ENCODE measurements at regions not wholly inside any gene's neighbourhood (a gene's known extent, or its start where the extent isn't known, plus 50 kb on each side); places are given as distances from the start of the nearest gene placed in this dataset.
A peak's percentile ranks its signal among the peaks of the same experiment; 100 is the strongest.

DNA sequence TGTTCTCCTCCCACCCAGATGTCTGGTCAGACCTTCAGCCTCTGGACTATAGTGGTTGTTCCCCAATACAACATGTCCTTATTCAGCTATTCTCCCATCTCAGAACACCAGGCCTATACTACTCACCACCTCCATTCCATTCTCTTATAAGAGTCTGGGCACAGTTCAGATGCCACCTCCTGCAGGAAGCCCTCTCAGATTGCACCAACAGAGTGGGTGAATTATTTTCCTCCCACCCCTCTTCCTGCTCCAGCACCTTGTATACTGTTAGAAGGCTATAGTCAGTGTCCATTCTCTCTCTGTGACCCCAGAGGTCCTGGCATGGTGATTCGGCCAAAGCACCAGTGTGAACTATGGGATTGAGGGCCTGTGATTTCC is 204.6 kb downstream of the GLI2 start:
- H3K9me3 Mint-ChIP-seq (ENCODE audit: unreplicated experiment), result no peaks in the 10 kb centered on the region
- peaks cover 81% of the 10 kb centered on the region for H3K4me1 Mint-ChIP-seq (ENCODE audit: low read depth, unreplicated experiment)
- Histone ChIP-seq H3K36me3 (ENCODE audit: insufficient read depth, low read length) (no peaks in the 10 kb centered on the region), H3K27ac (ENCODE audit: low read depth, low read length) (peak overlapping the region; percentile 88), H3K4me2 (ENCODE audit: low read length) (peak overlapping the region; percentile 57), H3K79me2 (ENCODE audit: insufficient read depth, low read length) (peaks cover 63% of the 10 kb centered on the region), H3K9ac (ENCODE audit: low read length) (peak overlapping the region; percentile 70), H2AFZ (ENCODE audit: low read depth, low read length) (no peak overlapping the region), H3K27me3 (ENCODE audit: insufficient read depth, low read length) (no peaks in the 10 kb centered on the region), H3K4me3 (ENCODE audit: insufficient read depth, low read depth, low read length) (no peak overlapping the region), H3K9me3 (ENCODE audit: insufficient read depth, low read depth, low read length) (no peaks in the 10 kb centered on the region), H3K4me1 (ENCODE audit: insufficient read depth, low read length) (peaks cover 74% of the 10 kb centered on the region), H4K20me1 (ENCODE audit: insufficient read depth, low read length) (no peaks in the 10 kb centered on the region)
- TF ChIP-seq, protein P1, sequence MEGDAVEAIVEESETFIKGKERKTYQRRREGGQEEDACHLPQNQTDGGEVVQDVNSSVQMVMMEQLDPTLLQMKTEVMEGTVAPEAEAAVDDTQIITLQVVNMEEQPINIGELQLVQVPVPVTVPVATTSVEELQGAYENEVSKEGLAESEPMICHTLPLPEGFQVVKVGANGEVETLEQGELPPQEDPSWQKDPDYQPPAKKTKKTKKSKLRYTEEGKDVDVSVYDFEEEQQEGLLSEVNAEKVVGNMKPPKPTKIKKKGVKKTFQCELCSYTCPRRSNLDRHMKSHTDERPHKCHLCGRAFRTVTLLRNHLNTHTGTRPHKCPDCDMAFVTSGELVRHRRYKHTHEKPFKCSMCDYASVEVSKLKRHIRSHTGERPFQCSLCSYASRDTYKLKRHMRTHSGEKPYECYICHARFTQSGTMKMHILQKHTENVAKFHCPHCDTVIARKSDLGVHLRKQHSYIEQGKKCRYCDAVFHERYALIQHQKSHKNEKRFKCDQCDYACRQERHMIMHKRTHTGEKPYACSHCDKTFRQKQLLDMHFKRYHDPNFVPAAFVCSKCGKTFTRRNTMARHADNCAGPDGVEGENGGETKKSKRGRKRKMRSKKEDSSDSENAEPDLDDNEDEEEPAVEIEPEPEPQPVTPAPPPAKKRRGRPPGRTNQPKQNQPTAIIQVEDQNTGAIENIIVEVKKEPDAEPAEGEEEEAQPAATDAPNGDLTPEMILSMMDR (IDR thresholded peaks at IDR 0.05; ENCODE audit: insufficient read depth, low read depth, low read length), result no peak
- H3K27ac Mint-ChIP-seq (ENCODE audit: unreplicated experiment), result peak overlapping the region; percentile 99
- no peak overlapping the region for H3K4me3 Mint-ChIP-seq (ENCODE audit: unreplicated experiment)
- FAIRE-seq (no peak), DNase-seq (ENCODE audit: low read depth) (no peak)
- peaks cover 14% of the 10 kb centered on the region for H3K36me3 Mint-ChIP-seq (ENCODE audit: low read depth, unreplicated experiment)
- no peaks in the 10 kb centered on the region for H3K27me3 Mint-ChIP-seq (ENCODE audit: low read depth, unreplicated experiment)

DNA sequence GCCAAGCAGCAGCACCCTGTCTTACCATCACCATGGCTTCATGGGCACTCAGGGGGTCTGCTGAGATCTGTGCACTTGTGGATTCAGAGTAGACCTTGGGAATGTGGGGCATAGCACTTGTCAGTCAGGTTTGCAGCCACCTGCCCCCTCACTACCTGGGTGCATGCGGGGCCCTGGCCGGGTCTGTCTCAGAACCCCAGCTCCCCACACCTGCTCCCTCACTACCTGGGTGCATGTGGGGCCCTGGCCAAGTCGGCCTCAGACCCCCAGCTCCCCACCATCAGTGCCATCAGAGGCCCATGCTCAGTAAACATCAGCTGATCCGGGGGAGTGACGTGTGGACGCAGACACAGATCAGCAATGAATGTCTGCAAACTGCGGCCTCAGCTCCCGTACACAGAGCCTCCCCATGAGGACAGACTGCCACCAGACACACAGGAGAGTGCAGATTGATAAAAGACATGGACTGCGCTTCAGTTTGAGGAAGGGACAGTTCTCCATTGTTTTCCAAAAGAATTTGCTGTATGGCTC is 205.1 kb downstream of the GLI2 start:
- Histone ChIP-seq H3K4me1 (ENCODE audit: insufficient read depth, low read length) (peaks cover 69% of the 10 kb centered on the region), H3K27ac (ENCODE audit: low read depth, low read length) (peak overlapping the region; percentile 88), H4K20me1 (ENCODE audit: insufficient read depth, low read length) (no peaks in the 10 kb centered on the region), H3K36me3 (ENCODE audit: insufficient read depth, low read length) (no peaks in the 10 kb centered on the region), H3K9ac (ENCODE audit: low read length) (peak overlapping the region; percentile 70), H3K27me3 (ENCODE audit: insufficient read depth, low read length) (no peaks in the 10 kb centered on the region), H2AFZ (ENCODE audit: low read depth, low read length) (no peak overlapping the region), H3K79me2 (ENCODE audit: insufficient read depth, low read length) (peaks cover 66% of the 10 kb centered on the region), H3K4me2 (ENCODE audit: low read length) (no peak overlapping the region), H3K4me3 (ENCODE audit: insufficient read depth, low read depth, low read length) (no peak overlapping the region), H3K9me3 (ENCODE audit: insufficient read depth, low read depth, low read length) (no peaks in the 10 kb centered on the region)
- Mint-ChIP-seq H3K27ac (ENCODE audit: unreplicated experiment) (peak overlapping the region; percentile 99), H3K9me3 (ENCODE audit: unreplicated experiment) (no peaks in the 10 kb centered on the region), H3K36me3 (ENCODE audit: low read depth, unreplicated experiment) (peaks cover 17% of the 10 kb centered on the region), H3K4me1 (ENCODE audit: low read depth, unreplicated experiment) (peaks cover 76% of the 10 kb centered on the region), H3K4me3 (ENCODE audit: unreplicated experiment) (no peak overlapping the region), H3K27me3 (ENCODE audit: low read depth, unreplicated experiment) (no peaks in the 10 kb centered on the region)
- FAIRE-seq (no peak), DNase-seq (ENCODE audit: low read depth) (no peak)
- no peak for TF ChIP-seq EZH2 (IDR thresholded peaks at IDR 0.05; ENCODE audit: insufficient read depth, low read length)
- TF ChIP-seq, protein P1 (IDR thresholded peaks at IDR 0.05; ENCODE audit: insufficient read depth, low read depth, low read length), result no peak

DNA sequence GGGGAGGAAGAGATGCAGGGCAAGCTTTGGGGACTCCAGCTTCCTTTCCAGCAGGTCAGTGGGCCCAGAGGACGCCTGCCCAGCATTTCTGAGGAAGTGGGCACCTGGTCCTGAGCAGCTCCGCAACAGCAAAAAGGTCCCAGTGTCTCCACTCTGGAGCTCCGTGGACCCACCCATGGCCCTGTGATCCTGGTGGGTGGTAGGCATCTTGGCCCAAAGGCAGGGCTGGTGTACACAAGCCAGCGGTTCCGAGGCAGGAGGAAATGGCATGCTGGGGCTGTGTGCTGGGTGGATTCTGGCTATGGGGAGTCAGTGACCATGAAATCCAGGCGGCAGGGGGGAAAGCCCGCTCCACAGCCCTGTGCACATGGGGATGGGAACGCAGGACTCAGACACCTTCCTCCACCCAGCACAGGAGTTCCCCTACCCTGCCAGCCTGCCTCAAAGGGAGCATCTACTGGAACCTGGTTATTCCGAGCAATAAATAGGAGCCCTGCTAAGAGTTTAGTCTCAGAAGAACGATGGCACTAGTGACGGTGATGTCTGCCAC is 206.0 kb downstream of the GLI2 start:
- H3K27me3 ChIP-seq (ENCODE audit: insufficient read depth, low read length), result no peaks in the 10 kb centered on the region
- no peak overlapping the region for H3K4me2 ChIP-seq (ENCODE audit: low read length)
- Mint-ChIP-seq H3K27ac (ENCODE audit: unreplicated experiment) (peak overlapping the region; percentile 72), H3K27me3 (ENCODE audit: low read depth, unreplicated experiment) (no peaks in the 10 kb centered on the region), H3K4me1 (ENCODE audit: low read depth, unreplicated experiment) (peaks cover 74% of the 10 kb centered on the region), H3K36me3 (ENCODE audit: low read depth, unreplicated experiment) (peaks cover 20% of the 10 kb centered on the region), H3K4me3 (ENCODE audit: unreplicated experiment) (no peak overlapping the region), H3K9me3 (ENCODE audit: unreplicated experiment) (no peaks in the 10 kb centered on the region)
- H4K20me1 ChIP-seq (ENCODE audit: insufficient read depth, low read length), result no peaks in the 10 kb centered on the region
- H3K27ac ChIP-seq (ENCODE audit: low read depth, low read length), result peak overlapping the region; percentile 11
- FAIRE-seq (no peak), DNase-seq (ENCODE audit: low read depth) (no peak)
- no peak overlapping the region for H3K4me3 ChIP-seq (ENCODE audit: insufficient read depth, low read depth, low read length)
- peaks cover 67% of the 10 kb centered on the region for H3K79me2 ChIP-seq (ENCODE audit: insufficient read depth, low read length)
- no peaks in the 10 kb centered on the region for H3K9me3 ChIP-seq (ENCODE audit: insufficient read depth, low read depth, low read length)
- TF ChIP-seq EZH2 (IDR thresholded peaks at IDR 0.05; ENCODE audit: insufficient read depth, low read length), result no peak
- TF ChIP-seq, protein P1 (IDR thresholded peaks at IDR 0.05; ENCODE audit: insufficient read depth, low read depth, low read length), result no peak
- peaks cover 60% of the 10 kb centered on the region for H3K4me1 ChIP-seq (ENCODE audit: insufficient read depth, low read length)
- H2AFZ ChIP-seq (ENCODE audit: low read depth, low read length), result no peak overlapping the region
- no peaks in the 10 kb centered on the region for H3K36me3 ChIP-seq (ENCODE audit: insufficient read depth, low read length)
- peak overlapping the region; percentile 12 for H3K9ac ChIP-seq (ENCODE audit: low read length)
